Peyer's patch (tissue), 4 donors: ENCODE measurements at regions not wholly inside any gene's neighbourhood (a gene's known extent, or its start where the extent isn't known, plus 50 kb on each side); places are given as distances from the start of the nearest gene placed in this dataset.

Experiments used
- CTCF ChIP-seq, 6 experiments: fragments of 450-650 bp in 4 of 6; fragments of 200-600 bp in 2 of 6; sonication (generic) in 1 of 6; IDR thresholded peaks; one replicate each; pipeline ENCODE4 v1.5.1; 2017 to 2019; ENCODE audit warnings: antibody characterized with exemption in 6 of 6, mild to moderate bottlenecking in 3 of 6, moderate library complexity in 1 of 6
- POLR2A ChIP-seq, 2 donors: fragments of 450-650 bp; IDR thresholded peaks; one replicate each; pipeline ENCODE4 v1.5.1; 2017; ENCODE audit warnings: antibody characterized with exemption in 2 of 2, mild to moderate bottlenecking in 2 of 2, moderate library complexity in 2 of 2

DNA sequence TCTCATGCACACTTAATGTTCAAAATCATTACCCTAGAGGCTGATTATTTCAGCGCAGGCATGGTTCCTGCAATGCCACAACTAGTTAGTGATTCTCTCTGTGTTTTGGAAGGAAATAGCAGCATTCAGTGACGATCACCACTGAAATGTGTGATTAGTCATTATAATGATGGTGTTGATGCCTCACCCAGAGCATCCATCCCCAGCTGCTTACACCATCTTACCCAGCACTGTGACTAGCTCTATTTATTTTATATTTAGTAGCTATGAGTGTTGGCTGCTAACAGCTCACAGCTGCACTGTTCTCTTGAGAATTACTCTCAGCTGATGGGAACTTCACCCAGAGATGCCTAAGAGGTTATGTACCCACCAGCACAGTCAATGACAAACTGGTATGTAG is 60.5 kb upstream of the TSPAN7 start:
- no peak for TF ChIP-seq CTCF (IDR thresholded peaks at IDR 0.05)
- TF ChIP-seq POLR2A (IDR thresholded peaks at IDR 0.05), result no peak
